HCT116 (cell line): ENCODE measurements at regions not wholly inside any gene's neighbourhood (a gene's known extent, or its start where the extent isn't known, plus 50 kb on each side); places are given as distances from the start of the nearest gene placed in this dataset.

Experiments used
- EGR1 ChIP-seq: IDR thresholded peaks from 2 replicates; pipeline ENCODE4 v1.6.1; 2012; ENCODE audit warnings: low read depth
- JUND ChIP-seq: IDR thresholded peaks from 2 replicates; pipeline ENCODE4 v1.6.1; 2012
- POLR2A ChIP-seq: IDR thresholded peaks from 2 replicates; pipeline ENCODE4 v1.7.0; 2011; ENCODE audit warnings: borderline replicate concordance; ENCODE audit not compliant: insufficient read depth, insufficient read length; ENCODE audit errors: extremely low read depth
- POLR2AphosphoS5 ChIP-seq: IDR thresholded peaks from 2 replicates; pipeline ENCODE4 v1.6.1; 2011; ENCODE audit warnings: mild to moderate bottlenecking, low read depth, low read length, moderate library complexity
- RAD21 ChIP-seq: IDR thresholded peaks from 2 replicates; pipeline ENCODE4 v1.6.1; 2012; ENCODE audit warnings: low read depth, mild to moderate bottlenecking
- SIN3A ChIP-seq: IDR thresholded peaks from 2 replicates; pipeline ENCODE4 v1.6.1; 2012; ENCODE audit warnings: low read depth
- TCF7L2 ChIP-seq: IDR thresholded peaks from 2 replicates; pipeline ENCODE4 v1.7.0; 2011; ENCODE audit warnings: borderline replicate concordance, inconsistent platforms; ENCODE audit not compliant: insufficient read depth, insufficient read length; ENCODE audit errors: extremely low read depth
- YY1 ChIP-seq: IDR thresholded peaks from 2 replicates; pipeline ENCODE4 v1.6.1; 2011; ENCODE audit warnings: low read length, low read depth, moderate library complexity, mild to moderate bottlenecking; ENCODE audit not compliant: insufficient replicate concordance; ENCODE audit errors: extremely low read depth
- ZFX ChIP-seq: fragments of 450-650 bp; IDR thresholded peaks from 2 replicates; pipeline ENCODE4 v1.6.1; 2017
- TF ChIP-seq, protein P1 (sequence below), 3 experiments: fragments of 200-600 bp in 1 of 3; sonication (generic) in 1 of 3; IDR thresholded peaks in 2 of 3; conservative IDR thresholded peaks in 1 of 3; 2 replicates each; pipeline ENCODE4 v1.5.1; 2012 to 2017; ENCODE audit warnings: low read depth in 2 of 3, low read length in 2 of 3, antibody characterized with exemption in 1 of 3, borderline replicate concordance in 1 of 3, control low read depth in 1 of 3, mild to moderate bottlenecking in 1 of 3, mixed read lengths in 1 of 3, mixed run types in 1 of 3, moderate library complexity in 1 of 3; ENCODE audit not compliant: insufficient read depth in 1 of 3

DNA sequence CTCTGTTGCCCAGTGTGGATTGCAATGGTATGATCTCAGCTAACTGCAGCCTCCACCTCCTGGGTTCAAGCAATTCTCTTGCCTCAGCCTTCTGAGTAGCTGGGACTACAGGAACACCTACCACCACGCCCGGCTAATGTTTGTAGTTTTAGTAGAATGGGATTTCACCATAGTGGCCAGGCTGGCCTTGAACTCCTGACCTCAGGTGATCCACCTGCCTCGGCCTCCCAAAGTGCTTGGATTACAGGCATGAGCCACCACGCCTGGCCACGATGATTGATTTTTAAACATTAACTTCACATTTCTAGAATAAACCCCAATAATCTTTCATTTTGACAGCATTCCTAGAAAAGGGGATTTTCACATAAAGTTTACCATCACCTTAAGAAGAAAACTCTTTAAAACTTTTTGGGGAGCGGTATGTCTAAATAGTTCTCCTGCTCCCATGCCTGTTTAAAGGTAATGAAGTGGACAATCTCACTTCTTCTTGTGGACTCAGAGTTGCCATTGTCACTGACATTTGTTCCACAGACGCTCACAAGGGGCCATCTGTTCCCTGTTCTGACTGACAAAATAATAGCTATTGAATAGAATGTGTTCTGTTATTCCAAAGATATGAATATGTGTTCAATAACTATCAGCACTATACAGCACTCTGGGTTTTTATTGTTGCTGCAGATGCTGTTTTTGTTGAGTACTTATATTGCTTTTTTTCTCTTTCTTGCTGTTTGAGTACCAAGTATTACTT lies 66.1 kb upstream of the C1QTNF9B start:
- TF ChIP-seq, protein P1, sequence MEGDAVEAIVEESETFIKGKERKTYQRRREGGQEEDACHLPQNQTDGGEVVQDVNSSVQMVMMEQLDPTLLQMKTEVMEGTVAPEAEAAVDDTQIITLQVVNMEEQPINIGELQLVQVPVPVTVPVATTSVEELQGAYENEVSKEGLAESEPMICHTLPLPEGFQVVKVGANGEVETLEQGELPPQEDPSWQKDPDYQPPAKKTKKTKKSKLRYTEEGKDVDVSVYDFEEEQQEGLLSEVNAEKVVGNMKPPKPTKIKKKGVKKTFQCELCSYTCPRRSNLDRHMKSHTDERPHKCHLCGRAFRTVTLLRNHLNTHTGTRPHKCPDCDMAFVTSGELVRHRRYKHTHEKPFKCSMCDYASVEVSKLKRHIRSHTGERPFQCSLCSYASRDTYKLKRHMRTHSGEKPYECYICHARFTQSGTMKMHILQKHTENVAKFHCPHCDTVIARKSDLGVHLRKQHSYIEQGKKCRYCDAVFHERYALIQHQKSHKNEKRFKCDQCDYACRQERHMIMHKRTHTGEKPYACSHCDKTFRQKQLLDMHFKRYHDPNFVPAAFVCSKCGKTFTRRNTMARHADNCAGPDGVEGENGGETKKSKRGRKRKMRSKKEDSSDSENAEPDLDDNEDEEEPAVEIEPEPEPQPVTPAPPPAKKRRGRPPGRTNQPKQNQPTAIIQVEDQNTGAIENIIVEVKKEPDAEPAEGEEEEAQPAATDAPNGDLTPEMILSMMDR (IDR thresholded peaks at IDR 0.05 in 2 of 3, conservative IDR thresholded peaks at IDR 0.05 in 1 of 3; ENCODE audit: borderline replicate concordance in 1 of 3, insufficient read depth in 1 of 3, low read depth in 2 of 3, low read length in 2 of 3) = no peak
- TF ChIP-seq POLR2A (no peak), POLR2AphosphoS5 (no peak), YY1 (no peak), SIN3A (no peak), EGR1 (no peak), TCF7L2 (no peak), ZFX (no peak), JUND (no peak), RAD21 (no peak)
